HG03521 (cell line): ENCODE measurements at regions not wholly inside any gene's neighbourhood (a gene's known extent, or its start where the extent isn't known, plus 50 kb on each side); places are given as distances from the start of the nearest gene placed in this dataset.

Experiments used
- ATAC-seq: cut with Tn5 transposase; IDR thresholded peaks from one replicate; pipeline ENCODE4 v1.9.1; 2021; ENCODE audit warnings: mild to moderate bottlenecking, moderate library complexity; ENCODE audit not compliant: unreplicated experiment

- ATAC-seq = no peak
Measured at GRCh38 chr2:147041121-147041494, 803.7 kb upstream of the ACVR2A start.

GRCh38 chr2:147040298-147041120 lies 804.3 kb upstream of the ACVR2A start:
- no peak for ATAC-seq

GRCh38 chr2:147037048-147037447 lies 807.8 kb upstream of the ACVR2A start:
- ATAC-seq = no peak

- no peak for ATAC-seq
Measured at GRCh38 chr2:147033044-147033443, 811.8 kb upstream of the ACVR2A start.

GRCh38 chr2:147031897-147032296 lies 812.9 kb upstream of the ACVR2A start:
- no peak for ATAC-seq

GRCh38 chr2:147030966-147031720 lies 813.7 kb upstream of the ACVR2A start:
- ATAC-seq = no peak

- ATAC-seq = no peak
Measured at GRCh38 chr2:147027436-147027835, 817.4 kb upstream of the ACVR2A start.

GRCh38 chr2:147026664-147027295 lies 818.0 kb upstream of the ACVR2A start:
- no peak for ATAC-seq

- no peak for ATAC-seq
Measured at GRCh38 chr2:147025646-147026585, 818.9 kb upstream of the ACVR2A start.

- no peak for ATAC-seq
Measured at GRCh38 chr2:147019311-147019710, 825.5 kb upstream of the ACVR2A start.

GRCh38 chr2:147017951-147018645 lies 826.7 kb upstream of the ACVR2A start:
- no peak for ATAC-seq

GRCh38 chr2:147016181-147016580 lies 828.6 kb upstream of the ACVR2A start:
- no peak for ATAC-seq

- ATAC-seq = no peak
Measured at GRCh38 chr2:147015591-147015990, 829.2 kb upstream of the ACVR2A start.

GRCh38 chr2:147013696-147014392 lies 831.0 kb upstream of the ACVR2A start:
- ATAC-seq = no peak

- no peak for ATAC-seq
Measured at GRCh38 chr2:147008481-147008880, 836.3 kb upstream of the ACVR2A start.

- no peak for ATAC-seq
Measured at GRCh38 chr2:147006736-147007141, 838.1 kb upstream of the ACVR2A start.

GRCh38 chr2:147003081-147003480 lies 841.7 kb upstream of the ACVR2A start:
- ATAC-seq = no peak

GRCh38 chr2:147002256-147002655 lies 842.6 kb upstream of the ACVR2A start:
- ATAC-seq = no peak

GRCh38 chr2:147001061-147001460 lies 843.8 kb upstream of the ACVR2A start:
- no peak for ATAC-seq
